T-helper 17 cell (primary cell): ENCODE measurements at regions not wholly inside any gene's neighbourhood (a gene's known extent, or its start where the extent isn't known, plus 50 kb on each side); places are given as distances from the start of the nearest gene placed in this dataset.

Experiments used
- ATAC-seq: fragments of 150-1000 bp; cut with Tn5 transposase; 2 replicates; pipeline ENCODE4 v1.10.0; 2021; ENCODE audit warnings: mild to moderate bottlenecking, moderate library complexity
- DNase-seq, 3 donors: peaks; one replicate each; pipeline versions ENCODE4 v3.0.0 to v3.0.0-alpha.2; 2020 to 2021
- H3K9me3 ChIP-seq: one replicate; pipeline ENCODE4 v1.7.0; 2013; ENCODE audit warnings: low read length, mild to moderate bottlenecking; ENCODE audit not compliant: control insufficient read depth, poor library complexity, severe bottlenecking
- H3K27ac Mint-ChIP-seq: one replicate; pipeline ENCODE4 v1.8.0; 2022; ENCODE audit warnings: mild to moderate bottlenecking, moderate library complexity, mixed read lengths
- H3K27me3 Mint-ChIP-seq: one replicate; pipeline ENCODE4 v1.8.0; 2022; ENCODE audit warnings: mixed read lengths
- H3K36me3 Mint-ChIP-seq: one replicate; pipeline ENCODE4 v1.8.0; 2022; ENCODE audit warnings: low read depth, mixed read lengths
- H3K4me1 Mint-ChIP-seq: one replicate; pipeline ENCODE4 v1.8.0; 2022; ENCODE audit warnings: mild to moderate bottlenecking, mixed read lengths
- H3K4me3 Mint-ChIP-seq: one replicate; pipeline ENCODE4 v1.8.0; 2022; ENCODE audit warnings: mild to moderate bottlenecking, moderate library complexity, mixed read lengths

- DNase-seq (no peak), ATAC-seq (no peak)
- Mint-ChIP-seq H3K4me1 (peaks cover 17% of the 10 kb centered on the region), H3K4me3 (no peak overlapping the region), H3K36me3 (peaks cover 2% of the 10 kb centered on the region), H3K27ac (no peak overlapping the region), H3K27me3 (peaks cover 24% of the 10 kb centered on the region)
- H3K9me3 ChIP-seq: no peaks in the 10 kb centered on the region
These were observed 238.5 kb downstream of the SPTSSA start for GRCh38 chr14:34223373-34224148.

GRCh38 chr14:34222867-34223266 lies 239.2 kb downstream of the SPTSSA start:
- peaks cover 22% of the 10 kb centered on the region for H3K27me3 Mint-ChIP-seq
- peaks cover 2% of the 10 kb centered on the region for H3K36me3 Mint-ChIP-seq
- no peak for ATAC-seq
- DNase-seq: no peak
- H3K4me1 Mint-ChIP-seq: peaks cover 12% of the 10 kb centered on the region
- no peaks in the 10 kb centered on the region for H3K9me3 ChIP-seq
- H3K4me3 Mint-ChIP-seq: no peak overlapping the region
- H3K27ac Mint-ChIP-seq: no peak overlapping the region

- ATAC-seq: no peak
- Mint-ChIP-seq H3K4me3 (no peak overlapping the region), H3K27me3 (peaks cover 19% of the 10 kb centered on the region), H3K4me1 (peaks cover 10% of the 10 kb centered on the region), H3K27ac (no peak overlapping the region), H3K36me3 (peaks cover 2% of the 10 kb centered on the region)
- no peaks in the 10 kb centered on the region for H3K9me3 ChIP-seq
- DNase-seq: no peak
These were observed 239.9 kb downstream of the SPTSSA start for GRCh38 chr14:34222122-34222521.

GRCh38 chr14:34220921-34221320 lies 241.1 kb downstream of the SPTSSA start:
- H3K4me3 Mint-ChIP-seq: peak overlapping the region; percentile 75
- peak; percentile 72 for ATAC-seq

GRCh38 chr14:34220378-34220706 lies 241.7 kb downstream of the SPTSSA start:
- no peaks in the 10 kb centered on the region for H3K9me3 ChIP-seq
- H3K27me3 Mint-ChIP-seq: peaks cover 19% of the 10 kb centered on the region
- no peak overlapping the region for H3K27ac Mint-ChIP-seq
- no peak for DNase-seq
- H3K4me1 Mint-ChIP-seq: peaks cover 8% of the 10 kb centered on the region
- peaks cover 2% of the 10 kb centered on the region for H3K36me3 Mint-ChIP-seq
- no peak for ATAC-seq
- H3K4me3 Mint-ChIP-seq: no peak overlapping the region

More at GRCh38 chr14:34220921-34221320, 241.1 kb downstream of the SPTSSA start:
- Mint-ChIP-seq H3K4me1 (peaks cover 8% of the 10 kb centered on the region), H3K36me3 (peaks cover 2% of the 10 kb centered on the region), H3K27ac (peak overlapping the region; percentile 29), H3K27me3 (peaks cover 19% of the 10 kb centered on the region)
- no peak for DNase-seq
- no peaks in the 10 kb centered on the region for H3K9me3 ChIP-seq

- DNase-seq (no peak), ATAC-seq (no peak)
- H3K4me1 Mint-ChIP-seq: peaks cover 8% of the 10 kb centered on the region
- H3K9me3 ChIP-seq: no peaks in the 10 kb centered on the region
- H3K4me3 Mint-ChIP-seq: no peak overlapping the region
- H3K27me3 Mint-ChIP-seq: peaks cover 19% of the 10 kb centered on the region
- peaks cover 2% of the 10 kb centered on the region for H3K36me3 Mint-ChIP-seq
- H3K27ac Mint-ChIP-seq: no peak overlapping the region
These were observed 242.2 kb downstream of the SPTSSA start for GRCh38 chr14:34219661-34220377.

GRCh38 chr14:34218881-34219280 lies 243.2 kb downstream of the SPTSSA start:
- Mint-ChIP-seq H3K36me3 (peaks cover 2% of the 10 kb centered on the region), H3K4me3 (no peak overlapping the region), H3K27me3 (peaks cover 19% of the 10 kb centered on the region), H3K27ac (no peak overlapping the region), H3K4me1 (peaks cover 11% of the 10 kb centered on the region)
- H3K9me3 ChIP-seq: no peaks in the 10 kb centered on the region
- ATAC-seq: no peak
- DNase-seq: no peak

- peaks cover 21% of the 10 kb centered on the region for H3K4me1 Mint-ChIP-seq
These were observed 247.1 kb downstream of the SPTSSA start for GRCh38 chr14:34214961-34215360.

GRCh38 chr14:34213332-34213731 lies 248.7 kb downstream of the SPTSSA start:
- Mint-ChIP-seq H3K4me3 (peak overlapping the region; percentile 76), H3K27me3 (peaks cover 14% of the 10 kb centered on the region), H3K36me3 (peaks cover 4% of the 10 kb centered on the region), H3K27ac (peak overlapping the region; percentile 79), H3K4me1 (peaks cover 21% of the 10 kb centered on the region)
- no peaks in the 10 kb centered on the region for H3K9me3 ChIP-seq
- DNase-seq: no peak
- ATAC-seq: no peak

More at GRCh38 chr14:34214961-34215360, 247.1 kb downstream of the SPTSSA start:
- Mint-ChIP-seq H3K4me3 (no peak overlapping the region), H3K27me3 (peaks cover 14% of the 10 kb centered on the region), H3K27ac (no peak overlapping the region), H3K36me3 (peaks cover 4% of the 10 kb centered on the region)
- ATAC-seq (no peak), DNase-seq (no peak)
- H3K9me3 ChIP-seq: no peaks in the 10 kb centered on the region

GRCh38 chr14:34212172-34212929 lies 249.7 kb downstream of the SPTSSA start:
- peaks cover 4% of the 10 kb centered on the region for H3K36me3 Mint-ChIP-seq
- peaks cover 14% of the 10 kb centered on the region for H3K27me3 Mint-ChIP-seq
- H3K9me3 ChIP-seq: no peaks in the 10 kb centered on the region
- H3K27ac Mint-ChIP-seq: peak overlapping the region; percentile 79
- ATAC-seq: peak; percentile 30
- no peak for DNase-seq
- peak overlapping the region; percentile 76 for H3K4me3 Mint-ChIP-seq
- peaks cover 21% of the 10 kb centered on the region for H3K4me1 Mint-ChIP-seq

- Mint-ChIP-seq H3K4me1 (peaks cover 21% of the 10 kb centered on the region), H3K27ac (peak overlapping the region; percentile 49)
These were observed 250.3 kb downstream of the SPTSSA start for GRCh38 chr14:34211732-34212131.

GRCh38 chr14:34208532-34208931 lies 253.5 kb downstream of the SPTSSA start:
- H3K27ac Mint-ChIP-seq: no peak overlapping the region
- DNase-seq (no peak), ATAC-seq (no peak)
- no peaks in the 10 kb centered on the region for H3K9me3 ChIP-seq
- H3K27me3 Mint-ChIP-seq: peaks cover 14% of the 10 kb centered on the region
- H3K4me3 Mint-ChIP-seq: no peak overlapping the region
- H3K36me3 Mint-ChIP-seq: peaks cover 8% of the 10 kb centered on the region
- peaks cover 21% of the 10 kb centered on the region for H3K4me1 Mint-ChIP-seq

More at GRCh38 chr14:34211732-34212131, 250.3 kb downstream of the SPTSSA start:
- H3K36me3 Mint-ChIP-seq: peaks cover 4% of the 10 kb centered on the region
- DNase-seq: no peak
- peak overlapping the region; percentile 76 for H3K4me3 Mint-ChIP-seq
- peak; percentile 44 for ATAC-seq
- peaks cover 14% of the 10 kb centered on the region for H3K27me3 Mint-ChIP-seq
- H3K9me3 ChIP-seq: no peaks in the 10 kb centered on the region

GRCh38 chr14:34205799-34206198 lies 254.9 kb upstream of the EGLN3 start:
- Mint-ChIP-seq H3K4me1 (peaks cover 10% of the 10 kb centered on the region), H3K27ac (no peak overlapping the region), H3K36me3 (peaks cover 4% of the 10 kb centered on the region), H3K4me3 (peak overlapping the region; percentile 22), H3K27me3 (no peaks in the 10 kb centered on the region)
- H3K9me3 ChIP-seq: no peaks in the 10 kb centered on the region
- no peak for DNase-seq
- ATAC-seq: no peak
